ENCODE measurements at regions not wholly inside any gene's neighbourhood (a gene's known extent, or its start where the extent isn't known, plus 50 kb on each side); places are given as distances from the start of the nearest gene placed in this dataset.

GRCh38 chr6:4655196-4656025 is 120.8 kb upstream of the CDYL start:
- intact Hi-C loops (cut with micrococcal nuclease): no loop called here
- no TSS peak for BruUV-seq (replicated peaks)

More at GRCh38 chr6:4655196-4656025, 120.8 kb upstream of the CDYL start:
- Histone ChIP-seq H3K4me2 (ENCODE audit: insufficient read depth, low read length) (no peak overlapping the region), H3K36me3 (ENCODE audit: control insufficient read depth in 2 of 2, extremely low read depth in 1 of 2, insufficient read depth in 2 of 2, low read length in 2 of 2) (no peaks in the 10 kb centered on the region), H3K4me1 (ENCODE audit: control insufficient read depth, extremely low read depth, insufficient read depth, low read length) (no peaks in the 10 kb centered on the region), H2AFZ (ENCODE audit: low read depth, low read length) (no peak overlapping the region), H3K9me3 (replicated peaks; ENCODE audit: control insufficient read depth, insufficient read depth, low read length) (no peaks in the 10 kb centered on the region), H3K9me1 (replicated peaks; ENCODE audit: control insufficient read depth, extremely low read depth, insufficient read depth, low read length) (no peaks in the 10 kb centered on the region), H3K79me2 (ENCODE audit: control insufficient read depth, insufficient read depth, low read length) (no peaks in the 10 kb centered on the region), H3K9ac (replicated peaks; ENCODE audit: extremely low read depth, insufficient read depth, low read length) (no peak overlapping the region), H3K27me3 (ENCODE audit: control insufficient read depth in 2 of 2, insufficient read depth in 2 of 2, low read length in 2 of 2) (no peaks in the 10 kb centered on the region), H3K4me3 (replicated peaks in 1 of 3; ENCODE audit: insufficient read depth in 1 of 3, low read depth in 1 of 3, low read length in 3 of 3) (no peak overlapping the region), H3K27ac (ENCODE audit: insufficient read depth, low read depth, low read length) (no peak overlapping the region), H4K20me1 (replicated peaks; ENCODE audit: control insufficient read depth, extremely low read depth, insufficient read depth, low read length) (no peaks in the 10 kb centered on the region)
- CTCF ChIA-PET: no interaction called here
- TF ChIP-seq JUN (IDR thresholded peaks at IDR 0.05; ENCODE audit: borderline replicate concordance, insufficient read depth, insufficient read length, low read depth): no peak
- no peak for TF ChIP-seq MAX (IDR thresholded peaks at IDR 0.05; ENCODE audit: insufficient read depth, insufficient read length)
- TF ChIP-seq, protein P1, sequence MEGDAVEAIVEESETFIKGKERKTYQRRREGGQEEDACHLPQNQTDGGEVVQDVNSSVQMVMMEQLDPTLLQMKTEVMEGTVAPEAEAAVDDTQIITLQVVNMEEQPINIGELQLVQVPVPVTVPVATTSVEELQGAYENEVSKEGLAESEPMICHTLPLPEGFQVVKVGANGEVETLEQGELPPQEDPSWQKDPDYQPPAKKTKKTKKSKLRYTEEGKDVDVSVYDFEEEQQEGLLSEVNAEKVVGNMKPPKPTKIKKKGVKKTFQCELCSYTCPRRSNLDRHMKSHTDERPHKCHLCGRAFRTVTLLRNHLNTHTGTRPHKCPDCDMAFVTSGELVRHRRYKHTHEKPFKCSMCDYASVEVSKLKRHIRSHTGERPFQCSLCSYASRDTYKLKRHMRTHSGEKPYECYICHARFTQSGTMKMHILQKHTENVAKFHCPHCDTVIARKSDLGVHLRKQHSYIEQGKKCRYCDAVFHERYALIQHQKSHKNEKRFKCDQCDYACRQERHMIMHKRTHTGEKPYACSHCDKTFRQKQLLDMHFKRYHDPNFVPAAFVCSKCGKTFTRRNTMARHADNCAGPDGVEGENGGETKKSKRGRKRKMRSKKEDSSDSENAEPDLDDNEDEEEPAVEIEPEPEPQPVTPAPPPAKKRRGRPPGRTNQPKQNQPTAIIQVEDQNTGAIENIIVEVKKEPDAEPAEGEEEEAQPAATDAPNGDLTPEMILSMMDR (IDR thresholded peaks at IDR 0.05; ENCODE audit: extremely low read depth in 1 of 2, insufficient read depth in 1 of 2, low read depth in 1 of 2, low read length in 2 of 2): no peak
- TF ChIP-seq POLR2AphosphoS5 (IDR thresholded peaks at IDR 0.05; ENCODE audit: insufficient read depth, low read depth, low read length): no peak
- TF ChIP-seq EZH2 (IDR thresholded peaks at IDR 0.05; ENCODE audit: borderline replicate concordance, low read depth, low read length, severe bottlenecking): no peak
- TF ChIP-seq GATA2 (IDR thresholded peaks at IDR 0.05; ENCODE audit: insufficient read depth, insufficient read length, low read depth, low read length): no peak
- DNase-seq (ENCODE audit: low read depth, low spot score) (no peak), FAIRE-seq (no peak)
- POLR2A ChIA-PET: no interaction called here
- dilution Hi-C loops (cut with MboI; ENCODE audit: extremely low pct_ligation_motif_present, low sequenced_read_pairs): no loop called here
